GM19452 (cell line): ENCODE measurements at regions not wholly inside any gene's neighbourhood (a gene's known extent, or its start where the extent isn't known, plus 50 kb on each side); places are given as distances from the start of the nearest gene placed in this dataset.
A peak's percentile ranks its signal among the peaks of the same experiment; 100 is the strongest.

ENCODE experiments used
- ATAC-seq: cut with Tn5 transposase; IDR thresholded peaks from one replicate; pipeline ENCODE4 v1.9.1; 2021; ENCODE audit not compliant: unreplicated experiment

DNA sequence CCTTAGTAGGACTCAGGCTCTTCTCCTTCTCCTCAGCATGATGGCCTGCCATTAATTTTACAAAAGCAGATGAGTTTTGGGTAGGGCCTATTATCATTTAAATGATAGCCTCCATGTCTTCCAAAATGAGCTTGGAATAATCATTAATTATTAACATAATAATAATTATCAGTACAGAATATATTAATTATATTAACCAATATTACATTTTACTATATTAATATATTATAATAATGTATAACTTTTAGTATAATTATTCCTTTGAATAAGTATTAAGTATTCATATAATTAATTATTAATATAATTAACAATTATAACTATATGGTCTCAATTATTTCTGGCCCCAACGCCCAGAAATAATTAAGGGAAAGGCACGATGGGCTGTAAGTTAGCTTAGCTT lies 318.6 kb upstream of the ADGRL4 start:
- ATAC-seq: no peak

DNA sequence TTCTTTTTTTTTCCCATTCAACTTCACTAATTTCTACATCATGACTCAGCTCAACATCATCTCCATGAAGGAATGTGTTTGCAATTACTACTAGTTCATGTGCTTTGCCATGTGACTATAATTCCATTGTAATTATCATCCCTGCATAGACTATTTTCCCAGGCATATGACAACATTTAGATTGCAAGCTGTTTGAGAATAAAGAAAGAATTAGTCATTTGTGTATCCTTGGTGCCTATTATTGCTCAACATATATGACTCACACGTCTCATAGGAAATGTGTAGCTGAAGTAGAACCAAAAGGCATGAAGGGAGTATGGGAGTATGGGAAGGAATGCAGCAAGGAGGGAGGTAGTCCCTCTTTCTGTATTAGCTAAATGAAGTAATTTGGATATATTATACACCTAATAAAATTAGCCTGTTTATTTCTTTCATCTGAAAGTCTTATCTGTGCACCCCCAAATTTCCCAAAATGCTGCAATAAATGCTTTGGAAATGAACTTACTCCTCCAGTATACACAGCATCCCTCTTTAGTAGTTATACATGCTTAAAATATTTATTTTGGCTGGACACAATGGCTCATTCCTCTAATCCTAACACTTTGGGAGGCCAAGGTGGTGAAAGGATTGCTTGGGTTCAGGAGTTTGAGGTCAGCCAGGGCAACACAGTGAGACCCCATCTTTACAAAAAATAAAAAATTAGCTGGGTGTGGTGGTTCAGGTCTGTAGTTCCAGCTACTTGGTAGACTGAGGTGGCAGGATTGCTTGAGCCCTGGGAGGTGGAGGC lies 316.9 kb upstream of the ADGRL4 start:
- ATAC-seq: no peak

GRCh38 chr1:79322511-79323027 lies 316.0 kb upstream of the ADGRL4 start:
- ATAC-seq: no peak

GRCh38 chr1:79312438-79312837 lies 305.9 kb upstream of the ADGRL4 start:
- no peak for ATAC-seq

GRCh38 chr1:79310609-79311008 lies 304.1 kb upstream of the ADGRL4 start:
- no peak for ATAC-seq

DNA sequence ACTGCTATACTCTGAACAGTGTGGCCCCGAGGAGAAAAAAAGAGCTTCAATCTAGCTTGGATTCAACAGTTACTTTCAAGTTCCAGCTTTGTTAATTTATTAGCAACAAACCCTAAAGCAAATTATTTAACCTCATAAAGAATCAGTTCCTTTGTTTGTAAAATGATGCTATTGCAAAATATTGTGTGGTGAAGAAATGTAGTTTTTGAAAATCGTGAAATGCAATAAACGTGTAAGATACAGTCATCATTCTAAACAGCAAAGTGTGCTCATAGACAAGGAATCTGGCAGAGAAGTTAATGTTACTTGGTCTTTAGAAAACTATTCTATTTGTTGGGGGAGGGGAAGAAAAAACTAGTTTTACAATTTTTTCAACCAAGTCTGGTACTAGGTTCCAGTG lies 297.6 kb upstream of the ADGRL4 start:
- no peak for ATAC-seq

DNA sequence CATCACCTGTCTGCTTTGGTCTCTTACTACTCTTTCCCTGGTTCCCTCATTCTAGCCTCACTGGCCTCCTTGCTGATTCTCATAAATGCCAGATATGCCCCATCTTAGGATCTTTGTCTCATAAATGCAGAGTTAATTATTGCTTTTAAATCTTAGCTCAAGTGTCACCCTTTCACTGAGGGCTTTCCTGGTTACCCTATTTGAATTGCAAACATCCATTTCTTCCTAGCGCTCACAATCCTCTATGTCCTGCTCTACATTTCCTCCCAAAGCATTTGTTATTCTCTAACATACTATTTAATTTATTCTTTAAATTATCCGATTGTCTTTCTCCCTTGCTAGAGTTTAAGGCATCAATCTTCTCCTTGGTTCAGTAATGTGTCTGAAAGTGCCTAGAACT lies 296.5 kb upstream of the ADGRL4 start:
- ATAC-seq: no peak

DNA sequence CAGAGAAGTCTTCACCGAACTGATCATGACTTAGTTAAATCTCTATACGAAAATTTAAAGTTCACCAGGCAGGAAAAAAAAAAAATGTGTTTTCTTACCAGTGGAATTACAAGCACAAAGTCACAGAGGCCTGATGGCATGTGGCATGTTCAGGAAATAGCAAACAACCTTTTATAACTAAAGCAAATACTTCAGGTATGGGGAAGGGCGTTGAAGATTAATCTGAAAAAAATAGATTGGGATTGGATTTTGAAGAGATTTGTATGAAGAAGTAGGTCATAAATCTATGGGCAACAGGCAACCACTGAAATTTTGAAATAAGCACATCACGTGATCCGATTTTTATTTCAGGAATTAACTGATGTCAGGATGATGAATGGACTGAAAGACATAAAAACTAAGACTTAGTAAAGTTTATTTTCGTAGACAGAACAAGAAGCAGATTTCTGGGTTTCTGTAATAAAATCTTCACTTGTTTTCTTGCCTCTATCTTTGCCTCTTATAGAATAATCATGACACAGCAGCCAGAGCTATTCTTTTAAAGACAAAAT lies 295.9 kb upstream of the ADGRL4 start:
- ATAC-seq: no peak

- ATAC-seq: no peak
Measured at GRCh38 chr1:79295967-79296366, 289.4 kb upstream of the ADGRL4 start.

- ATAC-seq: no peak
Measured at GRCh38 chr1:79293611-79294010, 287.1 kb upstream of the ADGRL4 start.

DNA sequence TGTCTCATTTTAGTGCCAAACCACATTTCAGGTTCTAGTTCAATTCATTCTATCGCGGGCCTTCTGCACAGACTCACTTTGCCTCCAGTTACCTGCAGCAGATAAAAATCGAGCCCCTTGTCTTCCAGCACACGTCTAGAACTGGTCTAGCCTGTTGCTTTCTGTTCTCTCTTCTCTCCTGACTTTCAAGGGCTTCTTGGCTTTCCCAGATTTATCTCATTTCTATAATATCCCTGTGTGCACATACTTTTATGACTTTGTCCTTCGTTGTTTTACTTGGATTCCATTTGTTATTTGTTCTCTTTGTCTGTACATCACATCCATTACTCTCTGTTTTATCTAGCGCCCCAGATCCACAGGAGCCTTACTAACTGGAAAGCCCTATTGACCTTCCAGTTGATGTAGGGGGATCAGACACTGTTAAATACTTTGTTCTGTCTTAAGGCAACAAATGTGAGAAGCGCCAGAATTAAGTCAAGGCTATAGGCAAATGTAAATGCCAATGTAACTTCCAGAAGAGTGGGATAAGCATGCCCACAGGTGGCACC lies 284.5 kb upstream of the ADGRL4 start:
- no peak for ATAC-seq

- no peak for ATAC-seq
Measured at GRCh38 chr1:79287982-79288381, 281.5 kb upstream of the ADGRL4 start.

DNA sequence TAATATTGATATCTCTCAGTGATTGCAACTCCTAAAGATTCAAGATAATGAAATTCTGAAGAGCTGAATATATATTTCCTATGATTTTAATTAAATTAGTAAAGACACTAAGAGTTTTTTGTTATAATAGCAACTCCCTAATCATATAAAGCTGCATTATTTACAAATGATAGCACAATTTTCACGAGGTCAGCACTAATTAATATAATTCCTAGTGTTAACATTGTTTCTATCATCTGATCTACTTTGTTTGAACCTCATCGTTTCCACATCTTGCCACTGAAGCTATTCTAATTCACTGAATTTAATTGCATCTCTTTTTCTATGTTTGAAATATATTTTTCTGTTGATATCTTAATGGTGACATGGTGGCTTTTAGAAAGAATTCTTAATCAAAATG lies 279.1 kb upstream of the ADGRL4 start:
- ATAC-seq: no peak

DNA sequence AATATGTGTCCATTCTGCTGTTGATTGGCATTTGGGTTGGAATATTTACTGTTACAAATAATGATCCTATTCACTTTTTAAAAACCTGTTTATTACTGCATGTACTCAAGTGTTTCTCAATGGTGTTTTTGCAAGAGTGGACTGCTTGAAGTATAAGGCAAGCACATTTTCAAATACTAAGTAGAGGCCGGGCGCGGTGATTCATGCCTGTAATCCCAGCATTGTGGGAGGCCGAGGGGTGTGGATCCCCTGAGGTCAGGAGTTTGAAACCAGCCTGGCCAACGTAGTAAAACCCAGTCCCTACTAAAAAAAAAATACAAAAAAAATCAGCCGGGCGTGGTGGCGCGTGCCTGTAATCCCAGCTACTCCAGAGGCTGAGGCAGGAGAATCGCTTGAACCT lies 276.9 kb upstream of the ADGRL4 start:
- ATAC-seq: no peak

- ATAC-seq: no peak
Measured at GRCh38 chr1:79281442-79281841, 274.9 kb upstream of the ADGRL4 start.

- ATAC-seq: no peak
Measured at GRCh38 chr1:79271759-79272158, 265.2 kb upstream of the ADGRL4 start.

GRCh38 chr1:79264975-79265818 lies 258.7 kb upstream of the ADGRL4 start:
- ATAC-seq: no peak

DNA sequence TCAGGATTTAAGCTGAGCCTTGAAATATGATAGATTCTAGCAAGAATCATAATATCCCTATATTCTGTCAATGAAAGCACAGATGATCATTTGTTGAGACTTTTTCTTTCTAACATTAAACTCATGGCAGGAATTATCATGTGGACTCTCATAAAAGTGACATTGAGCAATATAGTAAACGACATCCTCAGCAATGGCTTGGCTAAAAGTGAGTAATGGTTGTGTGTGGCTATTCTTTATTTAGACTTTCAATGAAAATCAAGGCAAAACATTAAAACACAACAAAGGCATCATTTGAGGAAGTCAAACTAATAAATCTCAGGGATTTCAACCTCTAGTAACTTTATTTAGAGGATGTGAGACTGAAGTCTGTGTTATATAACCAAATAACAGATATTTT lies 257.8 kb upstream of the ADGRL4 start:
- ATAC-seq: no peak

DNA sequence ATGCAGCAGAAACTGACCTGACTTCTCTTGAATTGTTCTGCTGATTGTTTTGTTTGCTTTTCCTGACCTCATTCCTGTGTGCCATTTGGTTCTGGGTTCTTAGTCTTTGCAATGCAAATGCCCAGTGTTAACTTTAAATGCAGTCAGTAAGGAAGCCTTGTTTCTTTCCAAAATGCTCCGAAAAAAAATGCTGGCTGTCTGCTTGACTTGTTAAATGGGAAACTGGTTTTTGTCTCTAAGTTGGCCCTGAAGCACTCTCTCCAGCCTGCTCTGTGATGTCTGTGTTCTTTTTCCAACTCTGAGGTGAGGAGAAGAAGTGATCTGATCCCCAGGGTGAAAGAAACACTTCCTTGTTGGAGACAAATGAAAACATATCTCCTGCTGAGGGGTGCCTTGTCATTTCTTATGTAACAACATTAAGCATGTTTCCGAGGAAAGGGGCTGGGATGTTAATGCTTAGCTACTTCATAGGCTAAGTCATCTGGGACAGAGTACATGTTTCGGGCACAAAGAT lies 256.3 kb upstream of the ADGRL4 start:
- ATAC-seq: no peak

DNA sequence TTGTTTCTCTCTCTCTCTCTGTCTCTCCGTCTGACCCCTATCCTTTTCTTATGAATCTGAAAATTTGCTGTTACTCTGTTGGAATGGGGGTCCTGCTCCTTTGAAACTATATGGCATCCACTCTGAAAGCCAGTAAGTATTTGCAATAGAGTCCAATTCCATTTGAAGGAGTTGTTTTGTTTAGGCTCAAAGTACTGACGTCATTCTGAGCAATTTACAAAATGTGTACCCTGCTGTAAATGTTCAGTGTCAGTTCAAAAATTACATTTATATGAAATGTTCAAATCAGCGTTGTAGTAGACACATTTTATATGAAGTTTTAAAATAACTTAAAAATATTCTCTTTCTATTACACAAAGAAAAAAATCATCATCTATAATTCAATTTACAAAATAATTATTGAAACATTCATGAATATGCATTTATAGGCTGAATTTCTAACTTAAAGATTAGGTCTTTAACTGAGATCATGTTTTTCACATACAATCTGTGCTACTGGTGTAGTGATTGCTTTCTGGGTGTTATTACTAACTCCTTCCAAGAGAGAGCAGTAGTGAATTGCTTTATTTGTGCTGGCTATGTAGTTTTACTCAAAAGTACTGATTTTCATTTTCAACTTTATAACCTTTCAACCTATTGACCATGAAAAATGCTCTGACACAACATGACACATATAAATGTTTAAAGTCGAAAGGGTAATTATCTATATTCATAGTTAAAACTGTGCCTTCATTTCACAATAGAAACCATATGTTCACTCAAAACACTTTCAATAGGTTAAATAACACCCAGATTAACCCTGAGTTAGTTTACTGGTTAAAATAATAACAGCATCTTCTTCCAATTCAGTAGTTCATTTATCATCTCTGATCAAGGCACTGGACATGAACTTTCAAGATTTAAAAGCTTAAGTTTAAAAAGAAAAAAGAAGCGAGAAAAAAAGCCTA lies 253.1 kb upstream of the ADGRL4 start:
- ATAC-seq: peak; percentile 72
